HG02588 (cell line): ENCODE measurements at regions not wholly inside any gene's neighbourhood (a gene's known extent, or its start where the extent isn't known, plus 50 kb on each side); places are given as distances from the start of the nearest gene placed in this dataset.

ENCODE experiments used
- ATAC-seq: cut with Tn5 transposase; IDR thresholded peaks from one replicate; pipeline ENCODE4 v1.9.1; 2021; ENCODE audit warnings: mild to moderate bottlenecking, moderate library complexity; ENCODE audit not compliant: unreplicated experiment

- ATAC-seq: no peak
Measured at GRCh38 chr14:66388516-66388915, 97.7 kb upstream of the CCDC196 start.

- ATAC-seq: no peak
Measured at GRCh38 chr14:66389481-66389880, 96.7 kb upstream of the CCDC196 start.

GRCh38 chr14:66395300-66395699 is 90.9 kb upstream of the CCDC196 start:
- ATAC-seq: no peak

- no peak for ATAC-seq
Measured at GRCh38 chr14:66396164-66396563, 90.0 kb upstream of the CCDC196 start.

- ATAC-seq: no peak
Measured at GRCh38 chr14:66398437-66398836, 87.7 kb upstream of the CCDC196 start.

- ATAC-seq: no peak
Measured at GRCh38 chr14:66401449-66402095, 84.6 kb upstream of the CCDC196 start.

GRCh38 chr14:66403183-66403582 is 83.0 kb upstream of the CCDC196 start:
- no peak for ATAC-seq

GRCh38 chr14:66404051-66404545 is 82.1 kb upstream of the CCDC196 start:
- ATAC-seq: no peak

- no peak for ATAC-seq
Measured at GRCh38 chr14:66405158-66405557, 81.0 kb upstream of the CCDC196 start.

- no peak for ATAC-seq
Measured at GRCh38 chr14:66413901-66414300, 72.3 kb upstream of the CCDC196 start.

- no peak for ATAC-seq
Measured at GRCh38 chr14:66414511-66414910, 71.7 kb upstream of the CCDC196 start.

- no peak for ATAC-seq
Measured at GRCh38 chr14:66420251-66421006, 65.7 kb upstream of the CCDC196 start.

- no peak for ATAC-seq
Measured at GRCh38 chr14:66421990-66422946, 63.9 kb upstream of the CCDC196 start.

- ATAC-seq: no peak
Measured at GRCh38 chr14:66425402-66425801, 60.8 kb upstream of the CCDC196 start.

- no peak for ATAC-seq
Measured at GRCh38 chr14:66426451-66426850, 59.7 kb upstream of the CCDC196 start.

GRCh38 chr14:66432334-66432733 is 53.8 kb upstream of the CCDC196 start:
- no peak for ATAC-seq

GRCh38 chr14:66434464-66434863 is 51.7 kb upstream of the CCDC196 start:
- no peak for ATAC-seq

- no peak for ATAC-seq
Measured at GRCh38 chr14:66435683-66436082, 50.5 kb upstream of the CCDC196 start.
